ENCODE measurements at regions not wholly inside any gene's neighbourhood (a gene's known extent, or its start where the extent isn't known, plus 50 kb on each side); places are given as distances from the start of the nearest gene placed in this dataset.

GRCh38 chr4:35163168-35163567 lies 1081.1 kb downstream of the ARAP2 start:
- no peak for ATAC-seq
- Histone ChIP-seq H3K4me3 (ENCODE audit: low read depth in 2 of 2, low read length in 2 of 2) (no peak overlapping the region), H3K9me3 (ENCODE audit: control insufficient read depth, insufficient read depth, low read depth, low read length) (no peaks in the 10 kb centered on the region), H3K27ac (ENCODE audit: low read length) (no peak overlapping the region), H3K36me3 (ENCODE audit: control insufficient read depth, insufficient read depth, low read length) (no peaks in the 10 kb centered on the region), H3K4me1 (ENCODE audit: control insufficient read depth, insufficient read depth, low read length) (no peaks in the 10 kb centered on the region), H3K27me3 (ENCODE audit: control insufficient read depth, insufficient read depth, low read length) (no peaks in the 10 kb centered on the region)
- in situ Hi-C loops (cut with HindIII; ENCODE audit: low pct_unique_long_range_greater_than_20kb, low sequenced_read_pairs) (no loop called here), intact Hi-C loops (cut with micrococcal nuclease; ENCODE audit: unreplicated experiment) (no loop called here)
- ChIA-PET POLR2A (no interaction called here), CTCF (no interaction called here)
- TF ChIP-seq SIN3A (IDR thresholded peaks at IDR 0.05; ENCODE audit: borderline replicate concordance, insufficient read depth, low read depth, low read length) (no peak), REST (IDR thresholded peaks at IDR 0.05; ENCODE audit: insufficient read depth in 1 of 2, low read depth in 2 of 2, low read length in 1 of 2) (no peak), POLR2AphosphoS5 (IDR thresholded peaks at IDR 0.05; ENCODE audit: low read depth, low read length) (no peak), TCF7L2 (IDR thresholded peaks at IDR 0.05; ENCODE audit: low read depth, low read length) (no peak), CTCF (IDR thresholded peaks at IDR 0.05) (no peak)
- BruUV-seq (replicated peaks), result no TSS peak
- no peak for DNase-seq (ENCODE audit: low read depth, low spot score)

- intact Hi-C loops (cut with micrococcal nuclease; ENCODE audit: unreplicated experiment), result no loop called here
- DNase-seq (ENCODE audit: low read depth, low spot score) (no peak), ATAC-seq (no peak)
- Histone ChIP-seq H3K36me3 (ENCODE audit: control insufficient read depth, insufficient read depth, low read length) (no peaks in the 10 kb centered on the region), H3K4me1 (ENCODE audit: control insufficient read depth, insufficient read depth, low read length) (no peaks in the 10 kb centered on the region), H3K27ac (ENCODE audit: low read length) (no peak overlapping the region), H3K27me3 (ENCODE audit: control insufficient read depth, insufficient read depth, low read length) (no peaks in the 10 kb centered on the region), H3K9me3 (ENCODE audit: control insufficient read depth, insufficient read depth, low read depth, low read length) (no peaks in the 10 kb centered on the region), H3K4me3 (ENCODE audit: low read depth in 2 of 2, low read length in 2 of 2) (no peak overlapping the region)
- POLR2A ChIA-PET, result no interaction called here
- TF ChIP-seq TCF7L2 (IDR thresholded peaks at IDR 0.05; ENCODE audit: low read depth, low read length), result no peak
- TF ChIP-seq CTCF (IDR thresholded peaks at IDR 0.05), result no peak
- TF ChIP-seq REST (IDR thresholded peaks at IDR 0.05; ENCODE audit: insufficient read depth in 1 of 2, low read depth in 2 of 2, low read length in 1 of 2), result no peak
- TF ChIP-seq SIN3A (IDR thresholded peaks at IDR 0.05; ENCODE audit: borderline replicate concordance, insufficient read depth, low read depth, low read length), result no peak
- TF ChIP-seq POLR2AphosphoS5 (IDR thresholded peaks at IDR 0.05; ENCODE audit: low read depth, low read length), result no peak
- in situ Hi-C loops (cut with HindIII; ENCODE audit: low pct_unique_long_range_greater_than_20kb, low sequenced_read_pairs), result no loop called here
- BruUV-seq (replicated peaks), result no TSS peak
- CTCF ChIA-PET, result no interaction called here
Measured at GRCh38 chr4:35164063-35164462, 1080.3 kb downstream of the ARAP2 start.

Measured in Panc1 (cell line).